NCI-H1092 (cell line): ENCODE measurements at regions not wholly inside any gene's neighbourhood (a gene's known extent, or its start where the extent isn't known, plus 50 kb on each side); places are given as distances from the start of the nearest gene placed in this dataset.
"Not testable (repeated sequence)": the region's sequence is repeated elsewhere in the genome, so short reads cannot be mapped to it uniquely, and the experiment has no call there.

Source experiments
- DNase-seq: peaks from one replicate; lab custom pipeline; 2025; lab: John Stamatoyannopoulos, UW

- no peak for DNase-seq
Observed at GRCh38 chr13:65500481-65500880, 1729.7 kb downstream of the PCDH9 start.

- DNase-seq = no peak
Observed at GRCh38 chr13:65499256-65499655, 1730.9 kb downstream of the PCDH9 start.

- DNase-seq = no peak
Observed at GRCh38 chr13:65497265-65497664, 1732.9 kb downstream of the PCDH9 start.

GRCh38 chr13:65490725-65491124, 1739.4 kb downstream of the PCDH9 start:
- not testable (repeated sequence) for DNase-seq

- DNase-seq = no peak
Observed at GRCh38 chr13:65488606-65489005, 1741.5 kb downstream of the PCDH9 start.

- DNase-seq = no peak
Observed at GRCh38 chr13:65479692-65480091, 1750.4 kb downstream of the PCDH9 start.

- DNase-seq = no peak
Observed at GRCh38 chr13:65473196-65473595, 1756.9 kb downstream of the PCDH9 start.

- DNase-seq = no peak
Observed at GRCh38 chr13:65472336-65472735, 1757.8 kb downstream of the PCDH9 start.

GRCh38 chr13:65470781-65471180, 1759.4 kb downstream of the PCDH9 start:
- no peak for DNase-seq

GRCh38 chr13:65468628-65469027, 1761.5 kb downstream of the PCDH9 start:
- DNase-seq = no peak

- DNase-seq = no peak
Observed at GRCh38 chr13:65461590-65461989, 1768.5 kb downstream of the PCDH9 start.

GRCh38 chr13:65460136-65460535, 1770.0 kb downstream of the PCDH9 start:
- DNase-seq = no peak

GRCh38 chr13:65456150-65456912, 1773.8 kb downstream of the PCDH9 start:
- DNase-seq = peak; percentile 22

GRCh38 chr13:65454403-65454802, 1775.7 kb downstream of the PCDH9 start:
- no peak for DNase-seq

- DNase-seq = no peak
Observed at GRCh38 chr13:65453982-65454381, 1776.2 kb downstream of the PCDH9 start.

- no peak for DNase-seq
Observed at GRCh38 chr13:65445340-65445739, 1784.8 kb downstream of the PCDH9 start.

GRCh38 chr13:65435590-65435989, 1794.5 kb downstream of the PCDH9 start:
- DNase-seq = no peak

- no peak for DNase-seq
Observed at GRCh38 chr13:65417953-65418352, 1812.2 kb downstream of the PCDH9 start.

GRCh38 chr13:65416784-65417183, 1813.4 kb downstream of the PCDH9 start:
- no peak for DNase-seq

GRCh38 chr13:65414187-65414586, 1815.9 kb downstream of the PCDH9 start:
- no peak for DNase-seq

- no peak for DNase-seq
Observed at GRCh38 chr13:65411521-65411920, 1818.6 kb downstream of the PCDH9 start.

GRCh38 chr13:65410791-65411190, 1819.3 kb downstream of the PCDH9 start:
- DNase-seq = no peak

GRCh38 chr13:65401315-65401714, 1828.8 kb downstream of the PCDH9 start:
- no peak for DNase-seq

- DNase-seq = no peak
Observed at GRCh38 chr13:65400702-65401101, 1829.4 kb downstream of the PCDH9 start.
